Effector CD4-positive, alpha-beta T cell (primary cell): ENCODE measurements at regions not wholly inside any gene's neighbourhood (a gene's known extent, or its start where the extent isn't known, plus 50 kb on each side); places are given as distances from the start of the nearest gene placed in this dataset.
"Not testable (repeated sequence)": the region's sequence is repeated elsewhere in the genome, so short reads cannot be mapped to it uniquely, and the experiment has no call there.

Experiments
- DNase-seq: peaks from one replicate; pipeline ENCODE4 v3.0.0-alpha.2; 2020

DNA sequence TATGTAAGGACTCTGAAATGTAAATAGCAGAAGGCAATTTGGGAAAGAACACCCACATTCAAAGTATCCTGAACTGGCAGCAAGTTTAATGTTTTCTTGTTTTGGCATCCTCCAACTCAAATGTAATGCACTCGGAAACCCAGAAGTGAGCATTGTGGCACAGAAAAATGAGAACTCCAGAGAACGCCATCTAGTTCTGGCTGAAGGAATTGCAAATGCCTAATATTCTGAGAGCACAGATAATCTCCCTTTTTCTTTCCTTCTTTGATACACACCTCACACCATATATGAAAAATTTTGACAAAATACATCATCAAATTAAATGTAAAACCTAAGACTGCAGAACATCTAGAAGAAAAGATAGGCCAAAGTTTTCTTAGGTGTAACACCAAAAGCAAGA is 52.1 kb downstream of the PWWP3B start:
- no peak for DNase-seq

DNA sequence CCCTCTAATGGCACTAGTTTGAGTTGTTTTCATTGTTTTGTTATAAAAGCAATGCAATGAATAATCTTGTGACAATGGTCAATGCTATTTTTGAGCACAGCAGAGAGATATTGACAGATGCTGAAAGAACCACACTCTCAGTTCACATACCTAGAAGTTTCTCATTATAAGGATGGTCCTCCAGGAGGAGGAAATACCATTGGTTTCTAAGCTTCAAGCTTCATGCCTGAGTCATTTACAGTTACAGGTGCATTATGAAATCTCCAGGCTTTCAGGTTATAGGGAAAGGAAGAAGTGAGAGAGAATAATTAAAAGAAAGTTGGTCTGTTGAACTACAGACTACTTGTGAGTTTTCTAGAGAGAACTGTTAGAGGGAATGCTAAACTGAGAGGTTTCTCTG is 75.3 kb downstream of the PWWP3B start:
- DNase-seq, result no peak

DNA sequence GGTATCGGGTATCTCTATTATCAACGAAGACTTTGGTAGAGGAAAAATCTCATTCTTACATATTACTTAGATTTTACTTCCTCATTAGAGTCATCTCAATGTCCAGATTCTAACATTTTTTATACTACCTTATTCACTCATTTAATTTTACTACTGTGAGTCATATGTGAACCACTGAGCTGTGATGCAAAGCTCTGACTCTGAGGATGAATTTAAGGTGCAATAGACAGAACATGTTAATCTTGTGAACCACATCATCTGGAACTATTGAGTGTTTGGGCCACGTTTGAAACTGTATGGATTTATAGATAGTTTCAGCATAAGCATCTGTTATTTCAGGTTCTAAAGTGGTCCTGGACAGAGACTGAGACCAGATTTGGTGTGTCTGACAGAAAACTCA is 78.4 kb downstream of the PWWP3B start:
- no peak for DNase-seq

DNA sequence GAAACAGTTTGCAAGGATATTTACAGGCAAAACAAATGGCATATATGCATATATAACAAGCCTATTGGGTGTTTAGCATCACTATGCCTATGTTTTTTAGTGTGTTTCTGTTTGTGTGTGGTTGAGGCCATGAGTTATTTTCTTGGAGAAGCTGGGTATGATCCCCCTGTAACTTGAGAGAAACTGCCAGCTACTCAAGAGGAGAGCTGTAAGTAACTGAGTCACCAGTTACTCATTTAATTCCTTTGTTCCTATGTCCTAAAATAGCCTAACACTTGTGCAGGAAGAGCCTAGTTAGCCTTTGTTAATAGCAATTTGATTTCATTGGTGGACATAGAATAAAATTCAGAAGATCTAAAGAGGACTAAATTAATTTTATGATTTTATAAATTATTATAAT is 79.1 kb downstream of the PWWP3B start:
- DNase-seq, result no peak

DNA sequence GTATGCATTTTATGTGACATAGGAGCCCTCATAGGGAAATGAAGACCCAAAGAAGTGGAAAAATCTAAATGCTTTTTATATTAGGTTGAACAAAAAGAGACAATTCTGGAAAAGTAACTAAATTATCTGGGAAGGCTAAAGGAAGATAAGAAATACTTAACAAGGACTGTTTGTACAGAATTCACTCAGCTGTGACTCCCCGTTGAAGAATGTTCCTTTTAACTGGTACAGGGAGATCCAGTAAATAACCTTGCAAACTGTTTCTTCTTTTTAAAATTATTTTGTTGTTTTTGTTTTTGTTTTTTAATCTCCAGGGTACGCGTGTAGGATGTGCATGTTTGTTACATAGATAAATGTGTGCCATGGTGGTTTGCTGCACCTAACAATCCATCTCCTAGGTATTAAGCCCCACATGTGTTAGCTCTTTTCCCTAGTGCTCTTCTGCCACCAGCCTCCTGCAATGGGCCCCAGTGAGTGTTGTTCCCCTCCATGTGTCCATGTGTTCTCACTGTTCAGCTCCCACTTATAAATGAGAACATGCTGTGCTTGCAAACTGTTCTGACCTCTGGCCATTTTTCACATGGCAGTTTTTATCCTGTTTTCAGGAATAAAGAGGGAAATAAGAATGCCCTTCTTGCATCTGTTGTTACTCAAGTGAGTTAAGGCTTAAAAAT is 81.7 kb downstream of the PWWP3B start:
- DNase-seq, result no peak

DNA sequence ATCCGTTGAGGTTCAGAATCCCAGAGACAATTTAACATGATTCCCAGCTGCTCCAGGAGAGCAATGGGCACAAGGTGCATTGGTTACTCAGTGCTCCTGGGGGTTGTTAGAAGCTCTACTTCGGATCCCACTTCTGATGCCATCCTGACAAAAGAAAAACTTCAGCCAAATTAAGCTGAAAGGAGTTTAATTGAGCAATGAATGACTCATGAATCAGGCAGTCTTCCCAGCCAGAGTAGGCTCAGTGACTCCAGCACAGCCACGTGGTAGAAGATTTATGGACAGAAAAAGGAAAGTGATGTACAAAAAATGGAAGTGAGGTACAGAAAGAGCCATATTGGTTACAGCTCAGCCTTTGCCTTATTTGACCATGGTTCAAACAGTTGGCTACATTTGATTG is 95.7 kb downstream of the PWWP3B start:
- DNase-seq, result no peak

DNA sequence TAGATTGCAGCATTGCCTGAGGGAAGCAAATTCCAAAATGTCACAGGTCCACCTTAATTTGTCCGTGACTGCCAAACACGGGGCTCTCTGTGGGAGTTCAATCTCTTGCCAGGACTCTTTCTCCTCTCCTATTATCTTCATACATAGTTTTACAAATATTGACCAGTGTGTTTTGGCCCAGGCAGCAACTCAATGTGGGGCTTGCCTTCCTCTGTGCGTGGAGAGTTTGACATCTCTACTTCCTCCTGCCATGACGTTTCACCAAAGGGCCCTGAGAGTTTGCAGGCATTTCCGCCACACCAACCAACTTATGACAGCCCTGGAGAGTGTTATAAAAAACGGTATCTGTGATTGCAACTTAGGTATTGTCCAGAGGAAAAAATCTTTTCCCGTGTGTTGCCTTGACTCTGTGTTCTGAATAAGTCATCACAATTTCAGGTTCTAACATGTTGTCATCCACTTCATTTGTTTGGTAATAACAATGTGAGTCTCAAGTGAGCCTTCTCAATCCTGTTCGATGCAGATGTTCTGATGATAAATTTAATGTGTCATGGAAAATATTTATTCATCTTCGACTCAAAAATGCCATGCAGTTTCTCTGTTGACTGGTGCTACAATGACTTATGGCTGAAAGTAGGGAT is 106.0 kb downstream of the PWWP3B start:
- DNase-seq, result not testable (repeated sequence)

DNA sequence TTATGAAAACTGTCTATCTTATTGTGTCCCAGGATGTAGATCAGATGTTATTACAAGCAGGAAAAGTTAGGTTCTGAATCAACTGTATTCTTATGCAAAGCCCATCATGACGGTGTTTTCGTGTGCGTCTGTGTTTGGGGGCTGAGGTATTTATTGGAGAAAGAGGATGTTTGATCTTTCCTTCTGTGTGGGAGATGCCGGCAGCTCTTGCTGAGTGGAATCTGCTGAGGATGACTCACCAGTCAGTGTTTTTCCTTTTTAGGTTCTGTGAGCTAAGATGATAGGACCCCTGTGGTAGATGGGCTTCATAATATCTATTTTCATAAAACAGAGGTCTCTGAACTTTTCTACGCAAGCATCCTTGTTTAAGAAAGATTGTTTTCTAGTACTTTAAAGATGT is 107.1 kb downstream of the PWWP3B start:
- DNase-seq, result not testable (repeated sequence)

DNA sequence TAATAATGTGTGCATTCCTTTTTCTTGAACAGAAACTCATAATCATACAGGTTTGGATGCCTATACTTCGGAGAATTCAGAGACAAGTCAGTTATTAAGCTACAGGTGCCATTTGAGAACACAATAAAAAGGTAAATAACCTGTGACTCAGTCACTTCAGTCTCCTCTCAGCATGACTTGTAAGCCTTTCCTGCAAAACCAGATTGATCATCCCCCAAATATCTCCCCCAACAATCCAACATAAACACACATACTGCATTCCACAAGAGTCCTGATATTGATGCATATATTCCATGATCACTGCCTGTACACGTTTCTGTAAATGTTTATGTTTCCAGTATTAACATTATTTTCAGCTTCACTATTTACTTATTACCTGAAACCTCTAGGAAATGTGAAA is 110.8 kb downstream of the PWWP3B start:
- DNase-seq, result no peak

DNA sequence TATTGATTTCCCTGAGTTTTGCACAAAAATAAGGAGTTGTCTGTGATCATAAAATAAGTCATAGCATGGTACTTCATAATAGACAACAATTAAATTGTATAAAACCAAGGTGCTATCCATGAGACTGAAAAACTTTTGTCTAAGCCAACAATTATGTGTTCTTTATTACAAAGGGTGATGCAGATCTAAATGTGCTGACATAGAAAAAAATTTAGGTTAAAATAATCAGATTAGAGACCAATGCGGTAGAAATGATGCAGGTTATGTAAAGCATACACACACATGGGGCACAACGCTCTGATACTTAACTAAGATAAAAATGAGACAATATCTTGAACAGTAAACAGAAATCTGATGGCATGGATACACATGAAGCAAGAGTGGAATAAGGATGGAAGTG is 113.3 kb downstream of the PWWP3B start:
- DNase-seq, result no peak

DNA sequence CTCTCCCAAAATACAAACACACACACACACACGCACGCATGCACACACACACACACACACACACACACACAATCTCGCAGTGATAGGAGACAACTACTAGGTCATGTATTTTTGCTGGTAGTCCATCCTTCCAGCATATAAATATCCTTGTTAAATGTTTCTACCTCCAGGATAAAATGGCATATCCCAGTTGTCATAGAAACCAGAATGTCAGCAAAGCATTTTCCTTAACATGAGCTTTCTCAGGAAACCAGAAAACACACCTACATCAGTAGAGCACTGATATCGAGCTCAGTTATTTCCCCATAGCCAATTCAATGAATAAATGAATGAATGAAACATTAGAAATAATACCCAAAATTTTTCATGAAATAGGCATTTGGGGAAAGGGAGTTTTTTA is 115.7 kb downstream of the PWWP3B start:
- DNase-seq, result no peak

DNA sequence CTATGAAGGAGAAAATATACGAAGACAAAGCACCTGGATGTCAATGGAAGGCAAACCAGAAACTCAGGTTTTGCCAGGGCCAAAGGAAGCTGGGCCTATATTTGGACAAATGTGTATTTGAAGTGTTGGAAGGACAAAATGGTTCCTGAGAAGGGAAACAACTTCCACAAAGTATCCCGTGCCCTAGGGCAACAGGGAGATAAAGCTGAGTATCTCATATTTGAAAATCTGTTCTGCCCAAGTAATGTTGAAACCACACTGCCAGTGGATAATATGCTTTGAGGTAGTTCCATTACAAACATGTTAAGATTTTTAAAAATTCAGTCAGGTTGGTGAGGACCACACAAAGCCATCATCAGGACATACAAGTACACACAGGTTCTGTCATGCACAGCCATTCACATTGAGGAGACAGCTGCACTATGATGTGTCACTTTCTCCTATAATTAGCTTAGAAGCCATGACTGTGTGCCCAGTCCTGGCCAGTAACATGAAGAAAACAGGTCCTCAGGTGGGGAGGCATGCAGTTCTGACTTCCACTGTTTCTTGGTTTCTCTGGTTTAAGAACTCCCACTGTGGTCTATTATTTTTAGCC is 116.4 kb downstream of the PWWP3B start:
- no peak for DNase-seq

DNA sequence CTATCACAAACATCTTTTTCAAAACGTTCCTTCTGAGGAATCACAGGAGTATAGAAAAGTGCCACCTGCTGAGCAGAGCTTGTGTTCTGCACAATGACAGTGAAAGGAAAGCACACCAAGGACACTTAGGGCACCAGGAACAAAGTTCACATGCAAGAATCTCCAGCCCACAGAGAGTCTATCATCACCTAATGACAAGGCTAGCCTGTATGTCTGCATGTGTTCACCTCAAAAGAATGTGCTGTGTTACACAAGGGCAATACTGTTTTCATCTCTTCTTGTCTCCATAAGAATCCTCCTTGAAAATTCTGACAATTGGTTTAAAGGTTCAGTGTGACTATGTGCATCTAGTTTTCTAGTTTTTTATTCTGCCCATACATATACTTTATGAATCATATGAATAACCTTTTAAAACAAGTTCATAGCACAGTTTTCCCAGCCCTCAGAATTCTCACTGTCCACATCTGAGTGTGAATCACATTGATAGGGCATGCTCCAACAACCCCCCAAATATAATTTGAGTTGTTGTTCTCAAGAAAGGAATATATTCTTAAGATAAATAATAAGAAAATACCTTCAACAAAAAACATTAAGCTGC is 118.0 kb downstream of the PWWP3B start:
- DNase-seq, result no peak

DNA sequence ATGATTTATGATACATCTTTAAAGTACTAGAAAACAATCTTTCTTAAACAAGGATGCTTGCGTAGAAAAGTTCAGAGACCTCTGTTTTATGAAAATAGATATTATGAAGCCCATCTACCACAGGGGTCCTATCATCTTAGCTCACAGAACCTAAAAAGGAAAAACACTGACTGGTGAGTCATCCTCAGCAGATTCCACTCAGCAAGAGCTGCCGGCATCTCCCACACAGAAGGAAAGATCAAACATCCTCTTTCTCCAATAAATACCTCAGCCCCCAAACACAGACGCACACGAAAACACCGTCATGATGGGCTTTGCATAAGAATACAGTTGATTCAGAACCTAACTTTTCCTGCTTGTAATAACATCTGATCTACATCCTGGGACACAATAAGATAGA is 122.7 kb downstream of the PWWP3B start:
- not testable (repeated sequence) for DNase-seq

DNA sequence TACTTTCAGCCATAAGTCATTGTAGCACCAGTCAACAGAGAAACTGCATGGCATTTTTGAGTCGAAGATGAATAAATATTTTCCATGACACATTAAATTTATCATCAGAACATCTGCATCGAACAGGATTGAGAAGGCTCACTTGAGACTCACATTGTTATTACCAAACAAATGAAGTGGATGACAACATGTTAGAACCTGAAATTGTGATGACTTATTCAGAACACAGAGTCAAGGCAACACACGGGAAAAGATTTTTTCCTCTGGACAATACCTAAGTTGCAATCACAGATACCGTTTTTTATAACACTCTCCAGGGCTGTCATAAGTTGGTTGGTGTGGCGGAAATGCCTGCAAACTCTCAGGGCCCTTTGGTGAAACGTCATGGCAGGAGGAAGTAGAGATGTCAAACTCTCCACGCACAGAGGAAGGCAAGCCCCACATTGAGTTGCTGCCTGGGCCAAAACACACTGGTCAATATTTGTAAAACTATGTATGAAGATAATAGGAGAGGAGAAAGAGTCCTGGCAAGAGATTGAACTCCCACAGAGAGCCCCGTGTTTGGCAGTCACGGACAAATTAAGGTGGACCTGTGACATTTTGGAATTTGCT is 123.8 kb downstream of the PWWP3B start:
- DNase-seq, result not testable (repeated sequence)

DNA sequence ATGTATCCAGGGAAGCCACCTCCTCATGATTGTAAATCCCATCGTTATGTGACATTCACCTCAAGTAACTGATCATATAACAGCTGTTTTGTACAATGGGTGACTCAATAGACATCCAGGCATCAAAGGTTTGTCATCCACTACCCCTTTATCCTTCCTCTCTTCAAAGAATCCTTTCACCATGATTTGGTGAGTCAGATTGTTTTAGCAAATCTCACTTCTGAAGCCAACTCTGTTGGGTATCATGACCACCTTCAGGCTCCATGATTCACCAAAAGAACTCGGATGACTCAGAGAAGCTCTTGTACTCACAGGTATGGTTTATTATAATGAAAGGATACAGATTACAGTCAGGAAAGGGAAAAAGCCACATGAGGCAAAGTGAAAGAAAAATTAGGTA is 132.1 kb downstream of the PWWP3B start:
- no peak for DNase-seq

DNA sequence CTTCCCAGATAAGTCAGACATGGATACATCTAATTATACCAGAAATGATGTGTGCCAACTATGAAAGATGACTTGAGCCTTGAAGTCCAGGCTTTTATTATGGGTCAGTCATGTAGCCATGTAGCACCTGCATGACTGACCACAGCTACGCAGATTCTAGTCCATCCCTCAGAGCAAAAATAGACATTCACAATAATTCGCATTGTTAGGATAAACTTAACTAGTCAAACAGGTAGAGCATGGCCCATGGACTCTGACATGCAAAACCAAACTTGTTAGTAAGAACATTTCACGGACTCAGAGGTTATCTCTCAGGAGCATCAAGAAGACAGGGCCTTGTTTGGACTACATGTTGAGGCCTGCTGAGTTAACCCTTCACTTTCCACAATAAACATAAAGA is 132.6 kb downstream of the PWWP3B start:
- DNase-seq, result no peak

DNA sequence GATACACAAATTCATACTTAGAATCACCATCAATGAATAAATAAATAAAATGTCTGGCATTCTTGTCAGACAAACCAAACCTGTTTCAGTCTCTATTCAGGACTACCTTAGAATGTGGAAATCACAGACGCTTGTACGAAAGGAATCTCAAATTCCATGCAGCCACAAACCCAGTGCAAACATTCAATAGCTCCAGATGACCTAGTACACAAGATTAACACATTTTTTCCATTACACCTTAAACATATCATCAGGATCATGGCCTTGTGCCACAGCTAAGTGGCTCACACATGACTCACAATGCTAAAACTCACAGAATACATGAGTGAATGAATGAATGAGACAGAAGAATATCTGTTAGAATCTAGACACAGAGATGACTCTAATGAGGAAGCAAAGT is 134.2 kb downstream of the PWWP3B start:
- no peak for DNase-seq

DNA sequence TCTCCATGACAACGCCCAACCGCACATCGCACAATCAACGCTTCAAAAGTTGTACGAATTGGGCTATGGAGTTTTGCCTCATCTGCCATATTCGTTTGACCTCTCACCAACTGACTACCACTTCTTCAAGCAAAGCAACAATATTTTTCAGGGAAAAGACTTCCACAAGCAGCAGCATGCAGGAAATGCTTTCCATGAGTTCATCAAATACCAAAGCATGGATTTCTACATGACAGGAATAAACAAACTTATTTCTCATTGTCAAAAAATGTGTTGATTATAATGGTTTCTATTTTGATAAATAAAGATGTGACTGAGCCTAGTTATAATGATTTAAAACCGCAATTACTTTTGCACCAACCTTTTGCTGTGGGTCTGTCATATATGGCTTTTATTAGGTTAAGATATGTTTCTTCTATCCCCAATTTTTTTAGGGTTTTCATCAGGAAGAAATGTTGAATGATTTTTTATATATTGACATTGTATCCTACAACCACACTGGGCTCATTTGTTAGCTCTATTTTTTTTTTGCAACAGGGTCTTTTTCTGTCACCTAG is 138.4 kb downstream of the PWWP3B start:
- DNase-seq, result no peak

DNA sequence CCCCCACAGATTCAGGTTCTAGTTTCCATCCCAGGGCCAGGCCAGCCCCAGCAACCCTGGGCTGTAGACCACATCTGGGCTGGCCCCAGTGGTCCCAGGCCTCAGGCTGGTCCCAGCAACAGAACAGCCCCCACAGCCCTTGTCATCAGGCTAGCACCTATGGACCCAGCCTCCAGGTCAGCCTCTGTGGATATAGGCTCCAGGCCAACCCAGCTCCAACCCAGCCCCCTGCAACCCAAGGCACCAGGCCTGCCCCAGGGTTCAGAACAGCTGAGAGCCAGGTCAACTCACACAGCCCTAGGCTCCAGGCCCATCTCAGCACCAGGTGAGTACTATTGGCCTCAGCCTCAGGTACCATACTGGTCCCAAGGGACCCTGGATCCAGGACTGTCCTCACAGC is 155.3 kb downstream of the PWWP3B start:
- no peak for DNase-seq

DNA sequence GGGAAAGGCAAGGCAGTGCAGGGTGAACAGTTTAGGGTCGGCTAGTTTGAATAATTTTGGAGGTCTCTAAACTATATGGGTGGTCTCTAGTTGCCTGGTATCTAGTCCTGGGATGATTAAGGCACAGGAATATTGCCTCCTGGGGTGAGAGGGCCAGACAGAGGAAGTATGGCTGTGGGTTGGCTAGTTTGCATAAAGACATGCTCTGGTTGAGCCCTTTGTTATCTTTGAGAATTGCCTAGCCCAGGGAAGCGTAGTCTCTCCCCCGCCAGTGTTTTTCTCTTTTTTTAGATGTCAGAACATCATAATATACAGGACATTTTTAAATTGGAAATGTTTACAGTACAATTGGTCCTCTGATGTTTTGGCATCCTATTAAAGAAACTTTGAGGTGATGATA is 163.5 kb downstream of the PWWP3B start:
- DNase-seq, result no peak

DNA sequence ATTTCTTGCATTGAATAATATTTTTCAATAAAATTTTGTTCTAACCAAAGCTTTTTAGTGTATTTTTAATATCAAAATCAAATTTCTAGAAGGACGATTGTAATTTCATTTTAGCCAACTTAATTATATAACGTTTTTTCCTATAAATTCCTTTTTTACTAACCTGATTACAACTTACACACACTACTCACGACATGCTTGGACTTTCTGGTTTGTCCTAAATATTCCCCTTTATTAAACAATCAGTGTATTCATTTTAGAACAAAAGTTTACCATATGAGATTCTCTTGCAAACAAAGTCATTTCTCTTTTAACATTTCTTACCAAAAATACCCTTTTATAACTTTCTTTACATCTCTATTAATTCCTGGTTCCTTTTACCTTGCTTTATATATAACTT is 173.7 kb downstream of the PWWP3B start:
- no peak for DNase-seq

DNA sequence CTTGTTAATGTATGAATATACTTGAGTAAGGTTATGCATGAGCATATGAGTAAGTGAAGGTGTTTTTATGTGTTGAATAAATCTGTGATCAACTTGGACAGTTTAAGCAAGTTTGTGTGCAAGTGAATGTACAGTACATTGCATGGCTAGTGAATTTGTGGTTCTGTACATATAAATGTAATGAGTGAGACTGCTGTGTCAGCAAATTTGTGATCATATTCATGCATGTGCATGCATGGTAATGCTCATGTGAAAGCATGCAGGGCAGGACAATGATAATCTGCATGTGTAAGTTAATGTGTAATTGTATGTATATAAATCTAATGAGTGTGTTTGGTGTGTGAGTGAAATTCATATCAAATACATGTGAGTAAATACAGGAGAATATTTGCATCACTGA is 188.5 kb downstream of the PWWP3B start:
- DNase-seq, result no peak
